Caco-2 (cell line): ENCODE measurements at regions not wholly inside any gene's neighbourhood (a gene's known extent, or its start where the extent isn't known, plus 50 kb on each side); places are given as distances from the start of the nearest gene placed in this dataset.

ENCODE experiments used
- BruUV-seq: library from RNA; stranded (reverse); fragments of 400-500 nt; replicated peaks from 2 replicates; lab custom pipeline; 2021; lab: Mats Ljungman, UMichigan
- CTCF ChIA-PET: fragments of 300-600 bp; sonication (Branson Sonifier 250); formaldehyde crosslinking; loops from one replicate; lab custom pipeline; 2022; ENCODE audit warnings: antibody characterized with exemption; lab: Charles Lee
- POLR2A ChIA-PET: fragments of 300-600 bp; sonication (Branson Sonifier 250); formaldehyde crosslinking; loops from one replicate; lab custom pipeline; 2022; ENCODE audit warnings: antibody characterized with exemption; lab: Charles Lee
- DNase-seq, 2 experiments: peaks; one replicate each; pipeline versions ENCODE4 v3.0.0 to v3.0.0-alpha.2; 2020 to 2022
- H3K27me3 ChIP-seq: replicated peaks from 2 replicates; pipeline ENCODE4 v1.6.0; 2011; ENCODE audit warnings: low read length; ENCODE audit not compliant: control insufficient read depth, insufficient read depth
- H3K36me3 ChIP-seq: 2 replicates; pipeline ENCODE4 v1.5.1; 2011; ENCODE audit warnings: low read length; ENCODE audit not compliant: control insufficient read depth, insufficient read depth
- H3K4me1 ChIP-seq: fragments of 250-450 bp; sonication (Bioruptor Pico); 2 replicates; pipeline ENCODE4 v1.5.1; 2020; ENCODE audit warnings: mild to moderate bottlenecking
- H3K4me3 ChIP-seq: 2 replicates; pipeline ENCODE4 v1.5.1; 2011; ENCODE audit warnings: low read depth, mild to moderate bottlenecking, control low read depth, low read length
- H3K9me3 ChIP-seq: fragments of 250-450 bp; sonication (Bioruptor Pico); 2 replicates; pipeline ENCODE4 v1.5.1; 2020; ENCODE audit warnings: mild to moderate bottlenecking, moderate library complexity
- H3K27ac Mint-ChIP-seq: one replicate; pipeline ENCODE4 v1.8.0; 2022; ENCODE audit warnings: mixed read lengths; ENCODE audit not compliant: unreplicated experiment
- H3K27me3 Mint-ChIP-seq: one replicate; pipeline ENCODE4 v1.8.0; 2022; ENCODE audit warnings: mixed read lengths; ENCODE audit not compliant: insufficient read depth, unreplicated experiment
- H3K36me3 Mint-ChIP-seq: one replicate; pipeline ENCODE4 v1.8.0; 2022; ENCODE audit warnings: mild to moderate bottlenecking, mixed read lengths; ENCODE audit not compliant: insufficient read depth, unreplicated experiment
- H3K4me1 Mint-ChIP-seq: one replicate; pipeline ENCODE4 v1.8.0; 2022; ENCODE audit warnings: low read depth, mixed read lengths; ENCODE audit not compliant: unreplicated experiment
- H3K4me3 Mint-ChIP-seq: one replicate; pipeline ENCODE4 v1.8.0; 2022; ENCODE audit warnings: mild to moderate bottlenecking, moderate library complexity, mixed read lengths; ENCODE audit not compliant: unreplicated experiment
- H3K9me3 Mint-ChIP-seq: one replicate; pipeline ENCODE4 v1.8.0; 2022; ENCODE audit warnings: mixed read lengths; ENCODE audit not compliant: unreplicated experiment
- intact Hi-C: fragments of 100-400 bp; cut with micrococcal nuclease; formaldehyde crosslinking; loops from one replicate; pipeline ENCODE4 v1.10.0; 2022; ENCODE audit not compliant: unreplicated experiment
- TF ChIP-seq, protein P1 (sequence below), 2 experiments: fragments of 200-600 bp in 1 of 2; IDR thresholded peaks; 1 replicate in 1 of 2; 2 replicates in 1 of 2; pipeline versions ENCODE4 v1.5.1 to v1.8.0; 2011 to 2022; ENCODE audit warnings: antibody characterized with exemption in 1 of 2, control low read depth in 1 of 2, inconsistent platforms in 1 of 2, low read depth in 1 of 2, low read length in 1 of 2, mild to moderate bottlenecking in 1 of 2, moderate library complexity in 1 of 2; ENCODE audit not compliant: insufficient read depth in 1 of 2, severe bottlenecking in 1 of 2, unreplicated experiment in 1 of 2

DNA sequence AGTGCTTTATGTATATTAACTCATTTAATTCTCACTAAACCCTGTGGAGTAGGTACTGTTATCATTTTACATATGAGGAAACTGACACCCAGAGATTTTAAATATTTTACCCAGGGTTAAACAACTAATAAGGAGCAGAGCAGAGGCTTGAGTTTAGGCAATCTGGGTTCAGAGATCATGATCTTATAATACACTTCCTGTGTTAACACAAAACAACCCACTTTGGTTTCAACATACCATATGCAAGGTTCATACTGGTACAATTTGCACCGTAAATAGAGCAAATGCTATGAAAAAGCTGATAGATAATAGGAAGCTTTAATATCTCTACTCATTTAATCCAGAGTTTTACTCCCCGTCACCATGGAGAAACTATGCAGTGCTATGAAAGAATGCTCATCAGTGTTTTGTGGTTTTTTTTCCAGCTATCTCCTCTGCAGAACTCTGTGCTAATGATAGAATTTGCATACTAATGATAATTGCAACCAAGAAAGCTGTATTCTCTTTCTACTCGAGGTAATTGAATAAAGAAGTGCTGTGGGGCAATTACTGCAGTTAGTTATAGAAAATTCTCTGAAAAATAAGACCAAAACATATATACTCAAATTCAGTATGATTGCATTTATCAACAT, 138.8 kb upstream of the MAP9 start:
- H3K36me3 ChIP-seq = no peaks in the 10 kb centered on the region
- no TSS peak for BruUV-seq
- ChIA-PET CTCF (no interaction called here), POLR2A (no interaction called here)
- Mint-ChIP-seq H3K27ac (no peak overlapping the region), H3K36me3 (no peaks in the 10 kb centered on the region), H3K4me1 (no peaks in the 10 kb centered on the region), H3K27me3 (peaks cover 5% of the 10 kb centered on the region), H3K4me3 (no peak overlapping the region), H3K9me3 (peaks cover under 1% of the 10 kb centered on the region)
- TF ChIP-seq, protein P1, sequence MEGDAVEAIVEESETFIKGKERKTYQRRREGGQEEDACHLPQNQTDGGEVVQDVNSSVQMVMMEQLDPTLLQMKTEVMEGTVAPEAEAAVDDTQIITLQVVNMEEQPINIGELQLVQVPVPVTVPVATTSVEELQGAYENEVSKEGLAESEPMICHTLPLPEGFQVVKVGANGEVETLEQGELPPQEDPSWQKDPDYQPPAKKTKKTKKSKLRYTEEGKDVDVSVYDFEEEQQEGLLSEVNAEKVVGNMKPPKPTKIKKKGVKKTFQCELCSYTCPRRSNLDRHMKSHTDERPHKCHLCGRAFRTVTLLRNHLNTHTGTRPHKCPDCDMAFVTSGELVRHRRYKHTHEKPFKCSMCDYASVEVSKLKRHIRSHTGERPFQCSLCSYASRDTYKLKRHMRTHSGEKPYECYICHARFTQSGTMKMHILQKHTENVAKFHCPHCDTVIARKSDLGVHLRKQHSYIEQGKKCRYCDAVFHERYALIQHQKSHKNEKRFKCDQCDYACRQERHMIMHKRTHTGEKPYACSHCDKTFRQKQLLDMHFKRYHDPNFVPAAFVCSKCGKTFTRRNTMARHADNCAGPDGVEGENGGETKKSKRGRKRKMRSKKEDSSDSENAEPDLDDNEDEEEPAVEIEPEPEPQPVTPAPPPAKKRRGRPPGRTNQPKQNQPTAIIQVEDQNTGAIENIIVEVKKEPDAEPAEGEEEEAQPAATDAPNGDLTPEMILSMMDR (IDR thresholded peaks at IDR 0.05; ENCODE audit: insufficient read depth in 1 of 2, low read depth in 1 of 2, low read length in 1 of 2, severe bottlenecking in 1 of 2, unreplicated experiment in 1 of 2) = no peak
- H3K4me3 ChIP-seq = no peak overlapping the region
- H3K27me3 ChIP-seq = no peaks in the 10 kb centered on the region
- intact Hi-C loops = no loop called here
- no peaks in the 10 kb centered on the region for H3K9me3 ChIP-seq
- H3K4me1 ChIP-seq = no peaks in the 10 kb centered on the region
- no peak for DNase-seq

DNA sequence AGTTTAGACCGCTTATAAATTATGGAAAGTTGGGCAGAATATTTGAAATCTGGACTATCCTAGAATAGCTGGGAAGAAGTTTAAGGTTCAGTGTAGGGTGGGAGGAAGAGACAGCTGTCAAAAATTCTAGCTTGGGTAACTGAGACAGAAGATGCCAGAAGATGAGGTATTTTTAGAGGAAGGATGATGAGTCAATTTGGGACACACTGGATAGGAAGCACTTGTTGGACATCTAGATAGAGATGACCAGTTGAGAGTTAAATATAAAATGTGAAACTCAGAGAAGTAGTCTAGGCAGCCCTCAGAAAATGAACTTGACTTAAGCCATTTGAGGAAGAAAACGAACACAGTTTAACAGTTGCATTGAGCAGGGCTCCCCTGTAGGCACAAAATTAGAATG, 137.9 kb upstream of the MAP9 start:
- Mint-ChIP-seq H3K27ac (no peak overlapping the region), H3K4me3 (no peak overlapping the region), H3K27me3 (peaks cover 5% of the 10 kb centered on the region), H3K9me3 (no peaks in the 10 kb centered on the region), H3K4me1 (no peaks in the 10 kb centered on the region), H3K36me3 (no peaks in the 10 kb centered on the region)
- ChIA-PET CTCF (no interaction called here), POLR2A (no interaction called here)
- intact Hi-C loops = no loop called here
- no peak for DNase-seq
- no TSS peak for BruUV-seq
- TF ChIP-seq, protein P1 (IDR thresholded peaks at IDR 0.05; ENCODE audit: insufficient read depth in 1 of 2, low read depth in 1 of 2, low read length in 1 of 2, severe bottlenecking in 1 of 2, unreplicated experiment in 1 of 2) = no peak
- Histone ChIP-seq H3K36me3 (no peaks in the 10 kb centered on the region), H3K4me3 (no peak overlapping the region), H3K4me1 (no peaks in the 10 kb centered on the region), H3K9me3 (no peaks in the 10 kb centered on the region), H3K27me3 (no peaks in the 10 kb centered on the region)

DNA sequence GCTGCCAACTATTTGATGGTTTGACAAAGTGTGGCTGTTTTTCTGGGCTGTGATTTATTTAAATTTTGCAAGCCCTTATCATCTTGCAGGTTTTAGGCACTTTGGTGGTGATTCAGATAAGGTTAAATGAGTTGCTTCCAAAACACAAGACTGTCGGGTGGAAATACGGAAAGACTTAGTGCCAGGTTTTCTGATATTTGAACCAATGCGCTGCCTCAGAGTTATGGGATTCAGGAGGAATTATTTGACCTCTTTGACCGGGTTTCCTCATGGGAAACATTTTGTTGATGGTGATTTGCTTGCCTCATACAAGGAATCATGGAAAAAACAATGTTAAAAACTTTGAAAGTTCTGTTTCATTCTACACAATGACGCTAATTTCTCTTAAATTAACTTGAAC, 136.1 kb upstream of the MAP9 start:
- H3K9me3 Mint-ChIP-seq = no peaks in the 10 kb centered on the region
- H3K36me3 Mint-ChIP-seq = no peaks in the 10 kb centered on the region
- no TSS peak for BruUV-seq
- H3K27ac Mint-ChIP-seq = no peak overlapping the region
- Histone ChIP-seq H3K36me3 (no peaks in the 10 kb centered on the region), H3K9me3 (no peaks in the 10 kb centered on the region), H3K4me1 (no peaks in the 10 kb centered on the region), H3K4me3 (no peak overlapping the region), H3K27me3 (no peaks in the 10 kb centered on the region)
- POLR2A ChIA-PET = no interaction called here
- H3K4me3 Mint-ChIP-seq = no peak overlapping the region
- H3K4me1 Mint-ChIP-seq = no peaks in the 10 kb centered on the region
- H3K27me3 Mint-ChIP-seq = peaks cover 5% of the 10 kb centered on the region
- CTCF ChIA-PET = no interaction called here
- intact Hi-C loops = no loop called here
- TF ChIP-seq, protein P1 (IDR thresholded peaks at IDR 0.05; ENCODE audit: insufficient read depth in 1 of 2, low read depth in 1 of 2, low read length in 1 of 2, severe bottlenecking in 1 of 2, unreplicated experiment in 1 of 2) = no peak
- DNase-seq = no peak
